A673 (cell line): ENCODE measurements at regions not wholly inside any gene's neighbourhood (a gene's known extent, or its start where the extent isn't known, plus 50 kb on each side); places are given as distances from the start of the nearest gene placed in this dataset.

Experiments
- CTCF ChIP-seq: fragments of 300-800, 200-600 bp; sonication (generic); conservative IDR thresholded peaks from 2 replicates; pipeline ENCODE4 v1.5.1; 2017; ENCODE audit warnings: low read depth, mild to moderate bottlenecking, antibody characterized with exemption, low read length, moderate library complexity, mixed read lengths
- EZH2 ChIP-seq: fragments of 200-600 bp; sonication (generic); IDR thresholded peaks from 2 replicates; pipeline ENCODE4 v1.6.1; 2017; ENCODE audit warnings: borderline replicate concordance, low read depth, mild to moderate bottlenecking, mixed read lengths, antibody characterized with exemption, low read length; ENCODE audit not compliant: poor library complexity, severe bottlenecking

- TF ChIP-seq CTCF (no peak), EZH2 (no peak)
These were observed 72.8 kb downstream of the TMEM18 start for GRCh38 chr2:604385-604784.
